Nucleus accumbens (tissue), 56 donors: ENCODE measurements at regions not wholly inside any gene's neighbourhood (a gene's known extent, or its start where the extent isn't known, plus 50 kb on each side); places are given as distances from the start of the nearest gene placed in this dataset.
"Not testable (repeated sequence)": the region's sequence is repeated elsewhere in the genome, so short reads cannot be mapped to it uniquely, and the experiment has no call there.

Experiments
- DNase-seq, 56 donors: peaks; one replicate each; lab custom pipeline; 2025; lab: John Stamatoyannopoulos, UW

DNA sequence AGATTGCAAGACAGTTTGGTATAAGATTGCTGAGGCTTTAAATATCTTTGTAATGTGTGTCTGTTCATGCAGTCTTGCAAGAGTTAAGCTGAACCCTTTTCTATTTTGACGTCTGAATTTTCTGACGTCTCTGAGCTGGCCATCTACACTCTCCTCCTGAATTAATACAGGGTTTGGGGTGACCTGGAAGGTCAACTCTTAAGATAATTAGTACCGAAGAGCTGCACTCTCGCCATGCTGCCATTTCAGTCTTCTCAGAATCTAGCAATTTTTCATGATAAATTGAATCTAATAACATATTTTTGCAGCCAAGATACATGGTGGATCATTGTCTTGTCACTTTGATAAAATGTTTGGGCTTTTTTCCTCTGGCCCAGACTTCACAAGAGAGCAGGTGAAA, 1245.2 kb upstream of the CELF4 start:
- no peak for DNase-seq

DNA sequence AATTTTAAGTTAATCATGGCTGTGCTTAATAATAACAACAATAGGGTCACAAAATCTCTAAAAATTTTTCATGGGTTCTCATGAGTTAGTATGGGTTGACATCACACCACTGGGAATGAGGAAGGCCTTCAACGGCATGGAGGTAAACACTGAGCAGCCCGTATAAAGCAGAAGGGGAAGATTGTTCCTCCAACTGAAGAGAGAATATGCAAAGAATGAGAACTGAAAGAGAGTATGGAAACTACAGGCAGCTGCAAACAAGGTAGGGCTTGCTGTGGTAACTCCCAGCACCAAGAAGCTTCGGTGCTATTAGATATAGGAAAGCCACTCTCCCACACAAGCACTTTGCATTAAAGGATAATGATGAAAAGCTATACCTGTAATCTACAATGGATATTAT, 1242.3 kb upstream of the CELF4 start:
- no peak for DNase-seq

DNA sequence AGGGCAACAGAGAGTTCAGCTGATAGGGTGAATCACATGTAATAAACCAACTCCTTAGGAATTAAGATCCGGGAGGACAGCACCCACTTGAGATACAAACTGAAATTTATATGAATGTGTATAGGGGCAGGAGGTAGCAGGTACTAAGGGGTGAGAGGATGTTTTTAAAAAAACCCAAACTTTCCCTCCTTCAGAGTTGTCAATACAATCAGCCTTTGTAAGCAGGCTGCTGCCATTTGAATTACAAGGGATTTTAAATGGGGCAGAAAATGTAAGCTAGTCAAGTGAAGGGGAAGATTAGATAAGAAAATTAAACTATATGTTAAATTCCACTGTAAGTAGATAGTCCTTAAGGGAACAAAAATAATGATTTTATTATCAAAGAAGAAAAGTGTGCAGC, 1239.7 kb upstream of the CELF4 start:
- DNase-seq = no peak

DNA sequence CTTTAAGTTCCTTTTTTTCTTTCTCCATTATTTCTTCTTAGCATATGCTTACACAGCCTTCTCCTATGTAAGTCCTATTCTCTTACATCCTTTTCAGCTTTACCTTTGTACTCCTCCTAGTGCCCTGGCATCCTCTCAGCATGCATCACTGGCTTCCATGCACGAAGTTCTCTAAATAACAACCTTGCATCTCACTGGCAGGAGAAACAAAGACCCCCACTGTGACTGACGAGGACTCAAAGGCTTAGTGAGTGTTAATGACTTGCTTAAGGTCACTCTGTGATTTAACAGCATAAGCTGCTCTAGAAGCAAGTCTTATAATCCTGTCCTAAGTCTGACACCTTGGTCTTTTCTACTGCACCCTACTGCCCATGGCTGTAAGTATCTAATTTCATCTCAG, 1236.0 kb upstream of the CELF4 start:
- DNase-seq = no peak

DNA sequence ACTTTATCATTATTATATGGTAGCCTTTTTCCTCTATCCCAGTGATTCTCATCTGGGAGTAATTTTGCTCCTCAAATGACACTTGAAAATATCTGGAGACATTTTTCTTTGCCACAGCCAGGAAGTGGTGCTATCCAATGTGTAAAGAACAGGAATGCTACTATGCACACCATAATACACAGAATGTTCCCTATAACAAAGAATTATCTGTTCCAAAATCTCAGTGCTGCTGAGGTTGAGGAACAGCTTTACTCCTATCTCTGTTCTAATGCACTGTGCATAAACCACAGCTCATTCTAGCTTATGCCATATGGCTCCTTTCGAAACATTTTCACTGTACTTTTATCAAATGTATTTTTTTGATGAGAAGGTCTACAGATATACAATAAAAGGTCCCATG, 1231.2 kb upstream of the CELF4 start:
- DNase-seq = no peak

DNA sequence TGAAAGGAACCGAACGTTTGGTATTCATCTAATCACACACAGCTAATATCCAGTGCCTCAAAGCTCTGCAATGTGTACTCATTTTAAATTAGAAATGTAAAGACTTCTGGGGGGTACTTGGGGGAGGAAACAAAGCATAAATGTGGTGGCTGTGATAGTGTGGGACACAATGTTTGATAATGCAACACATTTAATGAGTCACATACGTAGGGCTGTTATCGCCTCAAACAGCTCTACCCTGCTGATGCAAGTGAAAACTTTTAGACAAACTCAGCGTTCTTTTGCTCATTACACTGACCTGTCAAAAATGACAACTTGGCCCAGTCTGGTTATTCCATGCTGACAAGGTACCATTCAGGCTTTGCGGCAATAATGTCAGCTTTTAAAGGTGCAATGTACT, 1227.1 kb upstream of the CELF4 start:
- no peak for DNase-seq

DNA sequence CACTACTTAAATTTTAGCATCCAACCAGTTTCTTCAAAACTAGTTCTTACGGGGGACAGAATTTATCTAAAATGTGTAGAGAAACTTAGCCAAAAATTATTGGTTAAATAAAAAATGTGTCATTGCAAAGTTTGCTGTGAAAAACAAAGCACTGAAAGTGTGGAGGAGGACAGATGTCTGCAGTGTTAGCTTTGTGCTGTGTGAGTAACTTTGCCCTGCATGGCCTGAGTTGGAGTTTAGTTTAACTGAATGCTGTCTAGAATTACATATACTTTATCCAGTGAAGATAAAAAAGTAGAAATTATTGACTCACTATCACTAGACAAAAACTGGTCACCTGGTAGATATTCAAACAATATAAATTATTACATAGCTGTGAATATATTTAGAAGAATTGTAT, 1225.2 kb upstream of the CELF4 start:
- DNase-seq = peak in 7 of 56 donors; percentile 2 to 27 (median 17)

DNA sequence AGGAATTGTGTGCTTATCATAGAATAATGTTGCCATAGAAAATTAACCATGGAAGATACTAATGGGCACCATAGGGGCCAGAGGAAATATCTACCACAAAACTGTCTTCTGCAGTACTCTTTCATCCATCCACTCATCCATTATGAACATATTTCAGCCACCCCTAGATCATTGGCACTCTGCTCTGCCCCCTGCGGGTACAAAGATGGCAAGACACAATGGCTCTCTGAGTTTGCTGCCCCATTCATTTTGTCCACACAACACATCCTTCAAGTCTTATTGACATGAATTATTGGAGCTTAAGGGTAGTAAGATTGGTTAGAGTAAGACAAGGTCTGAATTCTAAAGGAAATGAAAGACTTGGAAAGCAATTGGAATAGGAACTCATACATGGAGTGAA, 1224.7 kb upstream of the CELF4 start:
- DNase-seq = no peak

DNA sequence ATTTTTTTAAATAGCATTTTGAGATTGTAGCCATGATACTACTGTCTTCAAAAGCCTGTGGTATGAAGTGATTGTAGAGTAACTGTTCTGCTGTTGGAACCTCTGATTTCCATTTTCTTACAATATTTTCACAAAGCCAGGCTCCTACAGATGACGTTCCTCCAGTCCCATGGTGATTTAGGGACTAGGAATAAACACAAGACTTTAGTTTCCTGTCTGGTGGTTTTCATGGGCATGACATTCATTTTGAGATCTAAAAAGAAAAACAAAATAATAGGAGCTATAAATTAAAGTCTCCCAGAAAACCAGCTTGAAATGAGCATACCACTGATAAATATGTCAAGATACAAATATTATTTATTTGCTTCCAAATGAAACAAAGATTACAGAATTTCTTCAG, 1223.5 kb upstream of the CELF4 start:
- no peak for DNase-seq

DNA sequence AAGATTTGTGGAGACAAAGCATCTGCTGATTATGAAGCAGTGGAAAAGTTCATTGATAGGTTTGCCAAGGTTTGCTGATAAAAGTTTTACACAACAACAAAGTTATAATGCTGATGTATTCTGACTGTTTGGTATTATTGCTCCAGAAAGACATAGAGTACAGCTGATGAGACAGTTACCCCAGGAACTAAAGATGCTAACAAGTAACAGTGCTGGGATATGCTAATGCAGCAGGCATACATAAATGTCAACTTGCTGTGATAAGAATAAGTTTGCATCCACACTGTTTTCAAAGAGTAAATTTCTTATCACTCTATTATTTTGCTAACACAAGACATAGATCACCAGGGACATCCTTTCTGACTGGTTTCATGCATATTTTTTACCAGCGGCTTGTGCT, 1221.3 kb upstream of the CELF4 start:
- no peak for DNase-seq

DNA sequence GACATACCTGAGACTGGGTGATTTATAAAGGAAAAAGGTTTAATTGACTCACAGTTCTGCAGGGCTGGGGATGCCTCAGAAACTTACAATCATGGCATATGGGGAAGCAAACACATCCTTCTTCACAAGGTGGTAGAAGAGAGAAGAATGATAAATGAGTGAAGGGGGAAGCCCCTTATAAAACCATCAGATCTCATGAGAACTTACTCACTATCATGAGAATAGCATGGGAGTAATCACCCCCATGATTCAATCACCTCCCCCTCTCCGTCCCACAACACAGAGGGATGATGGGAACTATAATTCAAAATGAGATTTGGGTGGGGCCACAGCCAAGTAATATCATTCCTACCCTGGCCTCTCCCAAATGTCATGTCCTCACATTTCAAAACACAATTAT, 1206.0 kb upstream of the CELF4 start:
- DNase-seq = not testable (repeated sequence)

DNA sequence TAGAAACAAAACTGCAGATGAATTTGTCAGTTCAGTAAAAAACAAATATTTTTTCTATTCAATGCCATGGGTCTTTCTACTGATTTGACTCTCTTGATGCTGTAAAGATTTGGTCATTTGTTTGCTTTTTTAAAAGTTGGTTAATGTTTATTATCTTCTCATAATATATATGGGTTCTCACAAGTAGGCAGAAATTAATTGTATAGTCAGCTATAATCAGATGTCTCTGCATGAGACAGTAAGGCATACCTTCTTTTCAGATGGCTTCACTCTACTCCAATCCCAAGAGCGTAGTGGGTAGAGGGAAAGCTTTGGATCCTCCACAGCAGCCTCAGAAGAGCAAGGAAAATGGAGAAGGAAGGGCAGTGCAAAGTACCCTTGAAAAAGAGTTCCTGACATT, 1202.9 kb upstream of the CELF4 start:
- DNase-seq = no peak

DNA sequence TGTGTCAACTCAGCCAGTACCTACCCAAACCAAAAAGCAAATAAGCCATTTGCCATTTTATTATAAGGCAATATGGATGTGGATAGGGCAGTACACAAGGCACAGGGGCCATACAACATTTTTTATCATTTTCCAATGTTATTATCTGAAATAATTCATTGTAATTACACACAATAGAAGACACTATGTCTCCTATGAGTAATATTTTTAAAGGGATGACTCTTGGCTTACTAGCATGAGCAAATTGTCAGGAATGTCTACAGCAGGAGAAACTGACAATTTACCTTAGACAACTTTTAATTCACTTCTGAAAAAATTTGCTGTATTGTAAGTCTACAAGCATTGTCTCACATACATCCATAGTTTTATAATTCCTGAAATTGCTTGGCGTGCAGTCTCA, 1193.9 kb upstream of the CELF4 start:
- DNase-seq = no peak

DNA sequence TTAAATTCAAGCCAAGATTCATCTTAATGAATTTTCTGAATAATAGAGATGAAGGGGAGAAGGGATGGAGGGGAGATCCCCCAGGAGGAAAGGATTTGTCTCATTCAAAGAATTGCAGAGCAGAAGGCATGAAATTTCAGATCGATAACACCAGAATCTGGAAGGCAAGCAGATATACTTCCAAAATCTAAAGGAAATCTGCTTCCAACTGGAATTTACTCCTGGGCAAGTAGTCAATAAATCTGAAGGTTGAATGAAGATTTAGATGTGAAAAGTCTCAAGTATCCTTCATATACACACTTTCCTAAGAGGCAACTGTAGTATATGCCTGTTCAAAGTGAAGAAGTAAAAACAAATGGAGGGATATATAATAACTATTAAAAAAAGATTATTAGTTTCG, 1190.8 kb upstream of the CELF4 start:
- DNase-seq = no peak

DNA sequence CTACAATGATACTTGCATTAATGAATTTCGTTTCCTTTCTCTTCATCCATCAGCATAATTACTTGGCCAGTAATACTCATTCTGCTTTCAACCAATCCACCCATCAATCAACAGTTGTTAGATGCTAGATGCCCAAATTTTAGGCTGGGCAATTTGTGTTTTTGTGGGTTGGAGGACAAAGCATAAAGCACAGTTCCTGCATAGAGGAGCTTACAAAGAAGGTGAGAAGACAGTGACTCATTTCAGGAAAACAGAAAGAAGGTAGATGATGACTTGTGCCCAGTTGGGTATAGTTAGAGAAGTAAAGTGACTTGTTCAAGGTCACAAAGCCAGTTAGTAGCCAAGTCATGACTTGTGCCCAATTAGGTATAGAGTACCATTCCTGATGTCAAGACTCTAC, 1186.8 kb upstream of the CELF4 start:
- DNase-seq = no peak

DNA sequence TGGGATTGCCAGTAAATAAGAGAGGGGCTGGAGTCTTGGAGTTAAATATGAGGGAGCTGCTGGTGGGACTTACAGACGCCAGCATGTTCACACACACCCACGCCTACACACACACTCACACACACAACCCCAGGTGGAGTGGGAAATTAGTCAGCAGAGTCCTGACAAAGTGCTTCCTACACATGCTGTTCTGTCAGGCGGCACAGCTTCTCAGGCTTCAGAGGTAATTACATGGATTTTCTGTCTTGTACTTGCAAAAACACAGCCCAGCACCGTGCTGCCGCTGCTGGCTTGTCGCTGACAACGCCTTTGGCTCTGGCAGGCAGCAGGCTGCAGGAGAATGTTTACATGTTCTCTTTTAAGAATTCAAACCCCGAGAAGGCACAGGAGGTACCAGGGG, 1186.3 kb upstream of the CELF4 start:
- DNase-seq = peak in 42 of 56 donors; percentile 3 to 80 (median 32)

DNA sequence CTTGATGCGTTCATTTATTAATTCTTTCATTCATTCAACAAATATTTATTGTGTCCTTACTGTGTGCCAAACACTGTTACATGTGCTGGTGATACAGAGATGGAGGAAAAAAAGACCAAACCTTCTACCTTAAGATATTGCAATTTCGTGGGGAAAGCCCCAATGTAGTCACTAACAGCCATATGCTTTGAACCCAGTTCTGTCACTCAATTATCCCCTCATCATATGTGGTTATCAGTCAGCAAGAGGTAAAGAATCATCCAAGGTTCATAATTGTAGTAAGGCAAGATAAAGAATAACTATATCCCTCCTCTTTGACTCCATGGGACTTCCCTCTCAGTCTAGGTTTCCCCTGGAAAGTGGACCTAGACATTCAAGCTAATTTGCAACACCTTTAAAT, 1185.6 kb upstream of the CELF4 start:
- DNase-seq = no peak

DNA sequence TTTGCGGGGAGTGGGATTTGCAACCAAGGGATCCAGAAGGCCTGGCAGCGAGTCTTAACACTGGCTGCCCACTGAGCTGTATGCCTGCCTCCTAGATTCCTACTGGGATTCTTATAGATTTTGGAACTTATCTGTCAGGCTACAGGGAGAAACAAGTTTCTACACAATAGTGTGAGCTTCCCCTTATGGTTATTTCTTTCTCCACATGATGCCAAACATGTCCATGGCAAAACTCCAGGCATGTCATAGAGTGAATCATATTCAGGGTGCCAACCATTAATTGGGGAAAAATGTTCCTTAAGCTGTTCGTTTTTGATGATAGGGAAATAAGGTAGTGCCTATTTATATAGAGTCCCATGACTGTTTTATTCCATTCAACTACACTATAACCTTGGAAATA, 1185.2 kb upstream of the CELF4 start:
- DNase-seq = no peak

DNA sequence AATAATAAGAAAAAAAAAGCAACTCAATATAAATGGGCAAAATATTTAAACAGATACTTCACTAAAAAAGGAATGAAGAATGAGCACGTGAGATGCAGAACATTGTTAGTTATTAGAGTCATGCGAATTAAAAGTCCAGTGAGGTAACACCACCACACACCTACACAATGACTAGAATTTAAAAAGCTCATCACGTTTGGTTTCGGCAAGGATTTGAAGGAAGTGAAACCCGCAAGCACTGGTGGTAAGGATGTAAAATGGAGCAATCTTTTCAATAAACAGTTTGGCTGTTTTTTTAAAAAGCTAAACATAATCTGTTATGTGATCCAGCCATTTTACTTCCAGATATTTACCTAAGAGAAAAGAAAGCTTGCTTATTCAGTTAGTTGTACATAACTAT, 1181.6 kb upstream of the CELF4 start:
- no peak for DNase-seq

DNA sequence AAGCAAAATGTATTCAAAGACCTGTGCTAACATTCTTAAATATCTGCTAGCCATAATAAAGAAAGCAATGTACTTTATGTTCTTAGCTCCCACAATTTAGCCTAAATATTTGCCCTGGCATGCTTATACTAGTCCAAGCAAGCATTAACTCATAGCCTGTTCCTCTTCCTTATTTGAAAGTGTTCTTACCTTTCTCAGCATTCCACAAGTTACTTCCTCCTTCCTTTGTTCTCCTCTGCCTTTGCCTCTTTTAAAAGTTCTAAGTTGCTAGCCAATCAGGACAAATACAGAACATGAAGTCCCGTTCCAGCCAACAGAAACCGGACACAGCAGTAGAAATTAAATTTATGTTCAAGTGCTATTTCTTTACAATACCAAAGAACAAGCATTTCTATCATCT, 1154.6 kb upstream of the CELF4 start:
- not testable (repeated sequence) for DNase-seq

DNA sequence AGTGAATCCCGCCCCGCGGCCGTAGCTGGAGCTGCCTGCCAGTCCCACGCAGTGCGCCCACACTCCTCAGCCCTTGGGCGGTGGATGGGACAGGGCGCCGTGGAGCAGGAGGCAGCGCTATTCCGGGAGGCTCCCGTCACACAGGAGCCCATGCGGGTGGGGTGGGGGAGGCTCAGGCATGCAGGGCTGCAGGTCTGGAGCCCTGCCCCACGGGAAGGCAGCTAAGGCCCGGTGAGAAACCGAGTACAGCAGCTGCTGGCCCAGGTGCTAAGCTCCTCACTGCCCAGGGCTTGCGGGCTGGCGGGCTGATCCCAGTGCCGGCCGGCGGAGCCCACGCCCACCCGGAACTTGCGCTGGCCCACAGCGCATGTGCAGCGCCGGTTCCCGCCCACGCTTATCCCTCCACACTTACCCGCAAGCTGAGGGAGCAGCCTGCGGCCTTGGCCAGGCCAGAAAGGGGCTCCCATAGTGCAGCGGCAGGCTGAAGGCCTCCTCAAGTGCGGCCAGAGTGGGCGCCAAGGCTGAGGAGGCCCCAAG, 1152.8 kb upstream of the CELF4 start:
- no peak for DNase-seq

DNA sequence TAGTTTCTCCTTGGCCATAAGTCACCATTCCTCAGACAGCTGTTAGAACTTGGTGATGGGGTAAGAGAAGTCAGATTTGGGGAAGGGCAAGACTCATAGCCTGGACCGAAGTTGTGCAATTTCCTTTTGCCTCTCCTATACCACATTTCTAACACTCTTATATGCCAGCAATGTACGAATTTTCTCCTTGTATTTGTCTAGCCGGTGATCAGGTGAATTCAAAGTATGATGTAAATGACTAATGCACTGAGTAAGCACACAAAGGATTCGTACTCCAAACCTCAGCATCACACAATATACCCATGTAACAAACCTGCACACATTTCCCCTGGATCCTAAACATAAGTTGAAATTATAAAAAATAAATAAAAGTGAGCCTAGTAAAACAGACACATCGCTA, 1143.5 kb upstream of the CELF4 start:
- no peak for DNase-seq

DNA sequence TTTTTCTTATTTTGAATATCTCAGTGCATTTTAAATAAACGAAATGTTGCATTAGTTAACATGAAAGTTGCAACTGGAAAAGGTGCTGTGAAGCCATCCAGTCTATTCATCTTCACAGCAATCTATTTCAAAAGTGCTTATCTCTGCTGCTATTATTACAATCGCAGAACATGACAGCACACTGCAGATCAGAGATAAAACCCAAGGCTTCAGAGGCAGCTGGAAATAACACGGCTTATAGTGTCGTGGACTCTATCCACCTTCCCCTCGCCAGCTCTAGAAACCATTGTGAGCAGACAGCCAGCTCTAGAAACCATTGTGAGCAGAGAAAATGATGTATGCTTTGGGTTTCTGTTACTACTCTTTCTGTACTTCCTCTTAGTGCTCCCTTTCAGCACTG, 1140.8 kb upstream of the CELF4 start:
- DNase-seq = no peak

DNA sequence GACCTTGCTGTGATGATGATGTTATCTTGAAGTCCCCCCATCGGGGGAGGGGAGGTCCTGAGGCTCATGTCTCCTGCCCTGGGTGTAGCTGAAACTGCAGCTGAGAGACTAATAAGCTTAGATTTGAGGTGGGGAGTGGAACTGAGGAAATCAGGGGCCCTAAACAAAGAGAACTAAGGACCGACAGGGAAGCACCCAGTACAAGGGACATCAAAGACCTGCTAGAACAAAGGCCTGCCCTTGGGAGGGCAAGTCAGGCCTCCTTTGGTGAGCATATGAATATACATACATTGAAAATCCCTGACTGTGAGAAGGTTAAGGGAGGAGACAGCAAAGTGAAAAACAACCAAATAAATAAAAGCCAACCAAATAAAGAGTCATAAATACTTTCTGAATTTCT, 1132.5 kb upstream of the CELF4 start:
- DNase-seq = no peak
